ENCODE measurements at regions not wholly inside any gene's neighbourhood (a gene's known extent, or its start where the extent isn't known, plus 50 kb on each side); places are given as distances from the start of the nearest gene placed in this dataset.

GRCh38 chr6:144816936-144817335, 531.8 kb downstream of the UTRN start:
- H3K9me3 ChIP-seq (ENCODE audit: control extremely low read depth in 1 of 3, control insufficient read depth in 2 of 3, insufficient read depth in 1 of 3, low read length in 2 of 3): no peaks in the 10 kb centered on the region
- DNase-seq (no peak), ATAC-seq (ENCODE audit: low read depth) (no peak)
- no peak overlapping the region for H3K4me2 ChIP-seq (replicated peaks; ENCODE audit: low read depth, low read length, poor library complexity, severe bottlenecking)
- POLR2A ChIA-PET: no interaction called here
- TF ChIP-seq CTCF (IDR thresholded peaks at IDR 0.05) (no peak), EZH2 (IDR thresholded peaks at IDR 0.05; ENCODE audit: borderline replicate concordance, insufficient read depth, low read depth, low read length, poor library complexity, severe bottlenecking) (no peak)
- H3K9ac ChIP-seq (ENCODE audit: low read length): no peak overlapping the region
- Mint-ChIP-seq H3K4me3 (no peak overlapping the region), H3K27me3 (no peaks in the 10 kb centered on the region), H3K4me1 (no peaks in the 10 kb centered on the region), H3K9me3 (ENCODE audit: insufficient read depth) (no peaks in the 10 kb centered on the region), H3K27ac (no peak overlapping the region)
- no peaks in the 10 kb centered on the region for H3K27me3 ChIP-seq (replicated peaks in 1 of 4; ENCODE audit: control extremely low read depth in 1 of 4, control insufficient read depth in 3 of 4, insufficient read depth in 4 of 4, low read length in 3 of 4)
- H3K4me3 ChIP-seq (ENCODE audit: control extremely low read depth in 1 of 5, extremely low read depth in 1 of 5, insufficient read depth in 1 of 5, low read depth in 2 of 5, low read length in 4 of 5): no peak overlapping the region
- CTCF ChIA-PET: no interaction called here
- no peaks in the 10 kb centered on the region for H3K4me1 ChIP-seq (ENCODE audit: control insufficient read depth in 2 of 2, insufficient read depth in 2 of 2, low read length in 2 of 2)
- no peaks in the 10 kb centered on the region for H4K20me1 ChIP-seq (ENCODE audit: control insufficient read depth, insufficient read depth, low read length, poor library complexity, severe bottlenecking)
- H3K79me2 ChIP-seq (ENCODE audit: control insufficient read depth, insufficient read depth, low read length): no peaks in the 10 kb centered on the region
- no peak overlapping the region for H2AFZ ChIP-seq (ENCODE audit: insufficient read depth, low read depth, low read length, poor library complexity, severe bottlenecking)
- no CpG with 5 or more reads among the region's 1 CpG for WGBS (ENCODE audit: insufficient coverage)
- intact Hi-C loops (cut with micrococcal nuclease): no loop called here
- no peak overlapping the region for H3K27ac ChIP-seq (ENCODE audit: low read length in 2 of 2)
- H3K36me3 ChIP-seq (replicated peaks in 1 of 2; ENCODE audit: control extremely low read depth in 1 of 2, control insufficient read depth in 1 of 2, extremely low read depth in 1 of 2, insufficient read depth in 2 of 2, low read length in 1 of 2): peaks cover 2 to 20% of the 10 kb centered on the region in 2 experiments

- H3K9ac ChIP-seq (ENCODE audit: low read length): no peak overlapping the region
- H3K36me3 ChIP-seq (replicated peaks in 1 of 2; ENCODE audit: control extremely low read depth in 1 of 2, control insufficient read depth in 1 of 2, extremely low read depth in 1 of 2, insufficient read depth in 2 of 2, low read length in 1 of 2): peaks cover 0 to 14% of the 10 kb centered on the region in 2 experiments
- H3K4me3 ChIP-seq (ENCODE audit: control extremely low read depth in 1 of 5, extremely low read depth in 1 of 5, insufficient read depth in 1 of 5, low read depth in 2 of 5, low read length in 4 of 5): no peak overlapping the region
- Mint-ChIP-seq H3K9me3 (ENCODE audit: insufficient read depth) (no peaks in the 10 kb centered on the region), H3K27me3 (no peaks in the 10 kb centered on the region), H3K4me1 (no peaks in the 10 kb centered on the region), H3K27ac (no peak overlapping the region), H3K4me3 (no peak overlapping the region)
- H2AFZ ChIP-seq (ENCODE audit: insufficient read depth, low read depth, low read length, poor library complexity, severe bottlenecking): no peak overlapping the region
- ATAC-seq (ENCODE audit: low read depth) (no peak), DNase-seq (no peak)
- no peak overlapping the region for H3K4me2 ChIP-seq (replicated peaks; ENCODE audit: low read depth, low read length, poor library complexity, severe bottlenecking)
- no peaks in the 10 kb centered on the region for H3K27me3 ChIP-seq (replicated peaks in 1 of 4; ENCODE audit: control extremely low read depth in 1 of 4, control insufficient read depth in 3 of 4, insufficient read depth in 4 of 4, low read length in 3 of 4)
- intact Hi-C loops (cut with micrococcal nuclease): no loop called here
- CTCF ChIA-PET: no interaction called here
- POLR2A ChIA-PET: no interaction called here
- no peaks in the 10 kb centered on the region for H3K4me1 ChIP-seq (ENCODE audit: control insufficient read depth in 2 of 2, insufficient read depth in 2 of 2, low read length in 2 of 2)
- no peaks in the 10 kb centered on the region for H3K79me2 ChIP-seq (ENCODE audit: control insufficient read depth, insufficient read depth, low read length)
- WGBS (ENCODE audit: insufficient coverage): no CpG with 5 or more reads among the region's 1 CpG
- no peaks in the 10 kb centered on the region for H4K20me1 ChIP-seq (ENCODE audit: control insufficient read depth, insufficient read depth, low read length, poor library complexity, severe bottlenecking)
- H3K27ac ChIP-seq (ENCODE audit: low read length in 2 of 2): no peak overlapping the region
- H3K9me3 ChIP-seq (ENCODE audit: control extremely low read depth in 1 of 3, control insufficient read depth in 2 of 3, insufficient read depth in 1 of 3, low read length in 2 of 3): no peaks in the 10 kb centered on the region
- no peak for TF ChIP-seq EZH2 (IDR thresholded peaks at IDR 0.05; ENCODE audit: borderline replicate concordance, insufficient read depth, low read depth, low read length, poor library complexity, severe bottlenecking)
Measured at GRCh38 chr6:144820270-144820669, 535.1 kb downstream of the UTRN start.
